Activated naive CD4-positive, alpha-beta T cell treated with anti-CD3 and anti-CD28 coated beads, Interleukin-2, amount 10 ng/mL, durations not matched to agents 7 days and 5 days (primary cell): ENCODE measurements at regions not wholly inside any gene's neighbourhood (a gene's known extent, or its start where the extent isn't known, plus 50 kb on each side); places are given as distances from the start of the nearest gene placed in this dataset.
"Not testable (repeated sequence)": the region's sequence is repeated elsewhere in the genome, so short reads cannot be mapped to it uniquely, and the experiment has no call there.

Experiments
- CTCF ChIA-PET: fragments of 350-600 bp; sonication (Branson Sonifier 250); formaldehyde crosslinking; loops from one replicate; lab custom pipeline; 2021; ENCODE audit warnings: antibody characterized with exemption; lab: Charles Lee
- DNase-seq: peaks from one replicate; pipeline ENCODE4 v3.0.0-alpha.2; 2020
- H3K27ac Mint-ChIP-seq: one replicate; pipeline ENCODE4 v1.8.0; 2021; ENCODE audit warnings: mild to moderate bottlenecking, moderate library complexity, mixed read lengths
- H3K27me3 Mint-ChIP-seq: one replicate; pipeline ENCODE4 v1.8.0; 2021; ENCODE audit warnings: mild to moderate bottlenecking, mixed read lengths
- H3K36me3 Mint-ChIP-seq: one replicate; pipeline ENCODE4 v1.8.0; 2021; ENCODE audit warnings: mixed read lengths
- H3K4me1 Mint-ChIP-seq: one replicate; pipeline ENCODE4 v1.8.0; 2021; ENCODE audit warnings: mixed read lengths
- H3K4me3 Mint-ChIP-seq: one replicate; pipeline ENCODE4 v1.8.0; 2021; ENCODE audit warnings: mild to moderate bottlenecking, moderate library complexity, mixed read lengths
- H3K9me3 Mint-ChIP-seq: one replicate; pipeline ENCODE4 v1.8.0; 2021; ENCODE audit warnings: mixed read lengths

DNA sequence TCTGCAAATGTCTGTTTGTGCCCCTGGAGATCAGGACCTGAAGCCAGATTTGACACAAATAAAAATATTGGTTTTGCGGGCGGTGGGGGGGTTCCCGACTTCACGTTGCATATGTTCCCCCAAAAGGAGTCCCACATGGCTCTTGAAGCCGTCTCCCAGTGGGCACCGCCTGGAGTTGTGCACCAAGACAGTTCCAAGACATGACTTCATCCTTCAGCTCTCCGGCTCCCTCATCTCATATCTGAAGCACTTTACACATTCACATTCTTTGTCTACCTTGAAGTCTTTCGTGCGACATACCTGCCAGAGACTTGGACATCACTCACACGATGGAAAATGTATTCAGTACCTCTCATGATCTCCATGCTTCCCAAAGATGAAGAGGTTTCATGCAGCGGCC, 362.8 kb upstream of the FOXK1 start:
- CTCF ChIA-PET: no interaction called here
- no peak overlapping the region for H3K4me3 Mint-ChIP-seq
- no peaks in the 10 kb centered on the region for H3K36me3 Mint-ChIP-seq
- H3K4me1 Mint-ChIP-seq: no peaks in the 10 kb centered on the region
- peaks cover 3% of the 10 kb centered on the region for H3K9me3 Mint-ChIP-seq
- no peaks in the 10 kb centered on the region for H3K27me3 Mint-ChIP-seq
- no peak for DNase-seq
- H3K27ac Mint-ChIP-seq: no peak overlapping the region

- Mint-ChIP-seq H3K27me3 (no peaks in the 10 kb centered on the region), H3K4me3 (no peak overlapping the region), H3K36me3 (no peaks in the 10 kb centered on the region), H3K4me1 (no peaks in the 10 kb centered on the region), H3K9me3 (peaks cover 3% of the 10 kb centered on the region), H3K27ac (no peak overlapping the region)
- DNase-seq: no peak
- CTCF ChIA-PET: no interaction called here
Observed at GRCh38 chr7:4325732-4326131, 356.4 kb upstream of the FOXK1 start.

GRCh38 chr7:4331711-4332110, 350.4 kb upstream of the FOXK1 start:
- Mint-ChIP-seq H3K9me3 (no peaks in the 10 kb centered on the region), H3K4me1 (no peaks in the 10 kb centered on the region), H3K27ac (no peak overlapping the region), H3K36me3 (no peaks in the 10 kb centered on the region), H3K27me3 (no peaks in the 10 kb centered on the region), H3K4me3 (no peak overlapping the region)
- DNase-seq: no peak
- CTCF ChIA-PET: no interaction called here

GRCh38 chr7:4338556-4338955, 343.5 kb upstream of the FOXK1 start:
- no peak for DNase-seq
- H3K27ac Mint-ChIP-seq: no peak overlapping the region
- H3K4me1 Mint-ChIP-seq: no peaks in the 10 kb centered on the region
- H3K36me3 Mint-ChIP-seq: no peaks in the 10 kb centered on the region
- peaks cover 8% of the 10 kb centered on the region for H3K9me3 Mint-ChIP-seq
- H3K4me3 Mint-ChIP-seq: no peak overlapping the region
- peaks cover 3% of the 10 kb centered on the region for H3K27me3 Mint-ChIP-seq
- CTCF ChIA-PET: interaction anchor here (0.6 kb wide), 1 partner anchor 15 kb away, joined by 3 read pairs; no protein-coding TSS in a partner anchor

- CTCF ChIA-PET: no interaction called here
- DNase-seq: no peak
- Mint-ChIP-seq H3K36me3 (no peaks in the 10 kb centered on the region), H3K4me3 (no peak overlapping the region), H3K27ac (no peak overlapping the region), H3K27me3 (peaks cover 3% of the 10 kb centered on the region), H3K9me3 (peaks cover 20% of the 10 kb centered on the region), H3K4me1 (no peaks in the 10 kb centered on the region)
Observed at GRCh38 chr7:4343272-4344247, 338.5 kb upstream of the FOXK1 start.

GRCh38 chr7:4345004-4345403, 337.1 kb upstream of the FOXK1 start:
- DNase-seq: no peak
- CTCF ChIA-PET: no interaction called here
- Mint-ChIP-seq H3K4me1 (no peaks in the 10 kb centered on the region), H3K27ac (no peak overlapping the region), H3K4me3 (no peak overlapping the region), H3K36me3 (no peaks in the 10 kb centered on the region), H3K9me3 (peaks cover 18% of the 10 kb centered on the region), H3K27me3 (no peaks in the 10 kb centered on the region)

- Mint-ChIP-seq H3K4me1 (no peaks in the 10 kb centered on the region), H3K27me3 (no peaks in the 10 kb centered on the region), H3K9me3 (peaks cover 6% of the 10 kb centered on the region), H3K4me3 (no peak overlapping the region), H3K27ac (no peak overlapping the region), H3K36me3 (no peaks in the 10 kb centered on the region)
- CTCF ChIA-PET: no interaction called here
- no peak for DNase-seq
Observed at GRCh38 chr7:4352069-4352468, 330.0 kb upstream of the FOXK1 start.

DNA sequence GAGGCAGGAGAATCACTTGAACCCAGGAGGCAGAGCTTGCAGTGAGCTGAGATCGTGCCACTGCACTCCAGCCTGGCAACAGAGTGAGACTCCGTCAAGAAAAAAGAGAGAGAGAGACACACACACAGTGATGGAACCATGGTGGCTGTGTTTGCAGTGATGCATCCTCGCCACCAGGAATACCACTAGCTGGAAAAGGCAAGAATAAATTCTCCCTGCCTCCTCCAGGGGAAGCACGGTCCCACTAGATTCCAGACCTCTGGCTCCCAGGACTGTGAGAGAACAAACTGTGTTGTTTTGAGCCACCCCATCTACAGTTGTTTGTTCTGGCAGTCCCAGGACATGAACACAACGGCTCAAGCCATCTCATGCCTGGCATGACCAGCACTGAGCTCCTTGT, 320.3 kb upstream of the FOXK1 start:
- Mint-ChIP-seq H3K36me3 (no peaks in the 10 kb centered on the region), H3K27ac (no peak overlapping the region), H3K4me3 (no peak overlapping the region), H3K4me1 (no peaks in the 10 kb centered on the region), H3K9me3 (no peaks in the 10 kb centered on the region), H3K27me3 (no peaks in the 10 kb centered on the region)
- no peak for DNase-seq
- CTCF ChIA-PET: no interaction called here

DNA sequence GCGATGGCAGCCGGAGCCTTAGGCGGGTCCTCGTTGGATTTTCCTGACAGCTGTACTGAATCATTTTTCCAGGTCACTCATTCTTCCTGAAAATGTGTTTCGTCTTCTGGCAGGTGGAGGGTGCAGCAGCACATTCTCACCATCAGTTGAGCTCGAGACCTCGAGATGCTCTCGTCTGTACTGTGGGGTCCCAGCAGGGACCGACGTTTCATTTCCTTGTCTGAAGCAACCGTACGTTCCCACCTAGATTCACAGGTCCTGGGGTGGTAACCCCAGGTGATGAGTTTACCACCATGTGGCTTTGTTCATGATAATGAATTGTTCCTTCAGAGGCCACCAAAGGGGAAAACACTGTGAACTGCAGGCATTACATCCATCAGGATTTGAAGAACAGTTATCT, 298.5 kb upstream of the FOXK1 start:
- no peaks in the 10 kb centered on the region for H3K36me3 Mint-ChIP-seq
- no peaks in the 10 kb centered on the region for H3K27me3 Mint-ChIP-seq
- no peak overlapping the region for H3K27ac Mint-ChIP-seq
- H3K4me3 Mint-ChIP-seq: no peak overlapping the region
- CTCF ChIA-PET: no interaction called here
- H3K9me3 Mint-ChIP-seq: peaks cover 7% of the 10 kb centered on the region
- no peak for DNase-seq
- H3K4me1 Mint-ChIP-seq: no peaks in the 10 kb centered on the region

DNA sequence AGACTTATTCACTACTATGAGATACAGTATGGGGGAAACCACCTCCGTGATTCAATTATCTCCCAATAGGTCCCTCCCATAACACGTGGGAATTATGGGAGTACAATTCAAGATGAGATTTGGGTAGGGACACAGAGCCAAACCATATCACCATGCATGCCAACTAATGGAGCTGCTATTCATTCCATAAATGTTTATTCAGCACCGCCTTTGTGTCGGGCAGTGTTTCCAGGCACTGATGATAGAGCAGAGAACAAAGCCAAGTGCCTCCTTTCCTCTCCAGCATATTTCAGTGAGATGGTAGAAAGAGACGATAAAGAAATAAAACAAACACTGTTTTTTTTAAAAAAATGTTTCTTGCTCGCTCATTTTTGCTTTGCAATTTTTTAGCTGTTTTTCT, 295.9 kb upstream of the FOXK1 start:
- Mint-ChIP-seq H3K27me3 (no peaks in the 10 kb centered on the region), H3K36me3 (no peaks in the 10 kb centered on the region), H3K9me3 (peaks cover 12% of the 10 kb centered on the region), H3K4me3 (no peak overlapping the region), H3K4me1 (no peaks in the 10 kb centered on the region), H3K27ac (no peak overlapping the region)
- no peak for DNase-seq
- CTCF ChIA-PET: no interaction called here

DNA sequence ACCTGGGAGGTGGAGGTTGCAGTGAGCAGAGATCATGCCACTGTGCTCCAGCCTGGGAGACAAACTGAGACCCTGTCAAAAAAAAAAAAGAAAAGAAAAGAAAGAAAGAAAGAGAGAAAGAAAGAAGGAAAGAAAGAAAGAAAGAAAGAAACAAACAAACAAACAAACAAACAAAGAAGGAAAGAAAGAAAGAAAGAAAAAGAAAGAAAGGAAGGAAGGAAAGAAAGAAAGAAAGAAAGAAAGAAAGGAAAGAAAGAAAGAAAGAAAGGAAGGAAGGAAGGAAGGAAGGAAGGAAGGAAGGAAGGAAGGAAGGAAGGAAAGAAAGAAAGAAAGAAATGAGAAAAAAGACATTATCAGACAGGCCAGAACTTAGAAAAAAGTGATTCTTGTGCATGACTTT, 291.0 kb upstream of the FOXK1 start:
- H3K36me3 Mint-ChIP-seq, H3K4me1 Mint-ChIP-seq, H3K27me3 Mint-ChIP-seq, H3K27ac Mint-ChIP-seq, CTCF ChIA-PET, H3K4me3 Mint-ChIP-seq, DNase-seq: not testable (repeated sequence)
- H3K9me3 Mint-ChIP-seq: peaks cover 16% of the 10 kb centered on the region

DNA sequence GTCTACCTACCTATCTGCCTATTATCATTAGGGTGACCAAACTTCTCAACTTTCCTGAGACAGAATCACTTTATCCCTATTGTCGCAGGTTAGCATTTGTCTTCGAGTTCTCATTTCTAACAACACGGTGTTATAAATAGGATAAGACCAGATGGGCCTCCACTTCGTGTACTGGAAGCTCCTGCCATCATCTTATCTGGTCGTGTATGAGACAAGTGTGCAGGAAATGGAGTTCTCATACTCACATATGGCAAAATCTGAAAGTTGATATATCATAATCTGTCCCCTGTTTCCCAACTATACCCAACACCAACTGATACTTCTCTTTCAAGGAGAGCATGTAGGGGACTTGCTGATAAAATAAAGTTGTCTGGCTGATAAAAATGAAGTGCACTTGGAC, 287.4 kb upstream of the FOXK1 start:
- H3K9me3 Mint-ChIP-seq: peaks cover 10% of the 10 kb centered on the region
- no peak for DNase-seq
- no peak overlapping the region for H3K4me3 Mint-ChIP-seq
- H3K36me3 Mint-ChIP-seq: no peaks in the 10 kb centered on the region
- no peaks in the 10 kb centered on the region for H3K4me1 Mint-ChIP-seq
- no peak overlapping the region for H3K27ac Mint-ChIP-seq
- CTCF ChIA-PET: no interaction called here
- H3K27me3 Mint-ChIP-seq: no peaks in the 10 kb centered on the region

DNA sequence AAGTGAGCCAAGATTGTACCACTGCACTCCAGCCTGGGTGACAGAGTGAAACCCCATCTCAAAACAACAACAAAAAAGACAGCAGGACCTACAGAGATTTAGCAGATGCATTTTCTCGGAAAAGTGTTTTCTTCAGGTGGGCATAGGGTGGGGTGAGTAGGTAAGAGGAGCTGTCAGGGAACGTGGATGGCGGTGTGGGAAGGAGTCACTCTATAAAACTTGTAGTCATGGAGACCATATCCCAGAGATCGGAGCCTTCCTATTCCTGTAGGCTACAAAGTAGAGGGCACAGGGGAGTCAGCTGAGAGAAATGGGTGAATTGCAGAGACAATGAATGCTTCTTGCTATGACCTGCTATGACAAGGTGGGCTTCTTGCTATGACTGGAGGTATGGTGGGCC, 283.0 kb upstream of the FOXK1 start:
- H3K9me3 Mint-ChIP-seq: peaks cover 14% of the 10 kb centered on the region
- H3K4me1 Mint-ChIP-seq: no peaks in the 10 kb centered on the region
- no peaks in the 10 kb centered on the region for H3K27me3 Mint-ChIP-seq
- H3K36me3 Mint-ChIP-seq: no peaks in the 10 kb centered on the region
- no peak overlapping the region for H3K27ac Mint-ChIP-seq
- CTCF ChIA-PET: no interaction called here
- H3K4me3 Mint-ChIP-seq: no peak overlapping the region
- no peak for DNase-seq

DNA sequence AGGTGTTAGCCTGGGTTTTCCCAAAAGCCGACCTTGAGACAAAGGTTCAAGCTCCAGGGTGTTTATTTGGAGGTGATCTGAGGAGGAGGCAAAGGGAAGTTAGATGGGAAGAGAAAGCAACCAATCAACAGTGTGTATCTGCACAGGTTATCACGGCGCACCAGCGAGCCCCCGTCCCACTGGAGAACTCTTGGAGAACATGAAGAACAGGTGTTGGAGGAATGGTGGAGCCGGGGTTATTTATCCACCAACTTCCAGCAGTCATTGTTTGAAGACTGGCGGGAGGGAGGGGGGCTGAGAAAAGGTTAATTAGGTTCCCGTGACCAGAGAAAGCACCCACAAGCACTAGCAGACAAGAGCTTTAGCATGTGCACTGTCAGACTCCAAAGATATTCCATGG, 282.5 kb upstream of the FOXK1 start:
- no peak for DNase-seq
- no peak overlapping the region for H3K4me3 Mint-ChIP-seq
- CTCF ChIA-PET: no interaction called here

DNA sequence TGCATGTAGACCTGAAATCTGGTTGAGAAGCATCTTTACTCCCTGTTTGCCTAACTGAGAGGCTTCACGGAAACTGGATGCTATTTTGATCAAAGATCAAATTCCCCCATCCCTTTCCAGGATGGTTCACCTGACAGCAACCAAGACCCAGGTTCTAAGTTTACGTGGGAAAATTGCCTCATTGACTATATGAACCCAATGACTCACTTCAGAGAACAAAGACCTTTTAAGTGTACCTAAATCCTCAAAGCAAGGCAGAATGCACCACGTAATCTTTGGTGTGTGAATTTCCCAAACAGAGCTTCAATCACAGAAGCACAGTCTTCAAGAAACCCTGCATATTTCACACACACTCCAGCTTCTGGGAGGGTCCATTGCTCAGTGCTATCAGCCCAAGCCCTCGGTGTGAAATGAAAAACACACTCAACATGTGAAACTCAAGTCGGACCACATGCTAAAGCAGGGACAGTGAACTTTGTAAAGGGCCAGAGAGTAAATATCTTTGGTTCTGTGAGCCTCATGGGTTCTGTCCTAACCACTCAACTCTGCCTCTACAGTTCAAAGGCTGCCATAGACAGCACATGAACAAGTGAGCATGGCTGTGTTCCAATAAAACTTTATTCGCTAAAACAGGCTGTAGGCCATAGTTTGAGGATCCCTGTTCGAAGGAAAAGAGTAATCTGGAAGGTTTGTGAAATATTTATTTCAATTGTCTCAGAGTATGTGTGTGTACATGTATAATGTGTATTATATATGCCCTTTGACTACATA, 275.6 kb upstream of the FOXK1 start:
- no peak overlapping the region for H3K4me3 Mint-ChIP-seq
- no peak overlapping the region for H3K27ac Mint-ChIP-seq
- H3K4me1 Mint-ChIP-seq: no peaks in the 10 kb centered on the region
- DNase-seq: no peak
- peaks cover 11% of the 10 kb centered on the region for H3K9me3 Mint-ChIP-seq
- CTCF ChIA-PET: no interaction called here
- H3K36me3 Mint-ChIP-seq: no peaks in the 10 kb centered on the region
- H3K27me3 Mint-ChIP-seq: no peaks in the 10 kb centered on the region

More for the DNA sequence above, 282.5 kb upstream of the FOXK1 start:
- Mint-ChIP-seq H3K9me3 (peaks cover 14% of the 10 kb centered on the region), H3K36me3 (no peaks in the 10 kb centered on the region), H3K4me1 (no peaks in the 10 kb centered on the region), H3K27ac (no peak overlapping the region), H3K27me3 (no peaks in the 10 kb centered on the region)
